NCI-H774 (cell line): ENCODE measurements at regions not wholly inside any gene's neighbourhood (a gene's known extent, or its start where the extent isn't known, plus 50 kb on each side); places are given as distances from the start of the nearest gene placed in this dataset.

Source experiments
- DNase-seq: peaks from one replicate; lab custom pipeline; 2025; lab: John Stamatoyannopoulos, UW

GRCh38 chr6:103047567-103047966 lies 1654.1 kb downstream of the GRIK2 start:
- DNase-seq: no peak

- no peak for DNase-seq
Observed at GRCh38 chr6:103042336-103042735, 1648.8 kb downstream of the GRIK2 start.

- DNase-seq: no peak
Observed at GRCh38 chr6:103036846-103037245, 1643.3 kb downstream of the GRIK2 start.

- DNase-seq: no peak
Observed at GRCh38 chr6:103027271-103027931, 1633.9 kb downstream of the GRIK2 start.

- no peak for DNase-seq
Observed at GRCh38 chr6:103018426-103018825, 1624.9 kb downstream of the GRIK2 start.

- DNase-seq: no peak
Observed at GRCh38 chr6:103017878-103018277, 1624.4 kb downstream of the GRIK2 start.

GRCh38 chr6:103011605-103012004 lies 1618.1 kb downstream of the GRIK2 start:
- no peak for DNase-seq

- no peak for DNase-seq
Observed at GRCh38 chr6:103002282-103002681, 1608.8 kb downstream of the GRIK2 start.

GRCh38 chr6:103001724-103002123 lies 1608.2 kb downstream of the GRIK2 start:
- DNase-seq: no peak

- DNase-seq: no peak
Observed at GRCh38 chr6:103000688-103001087, 1607.2 kb downstream of the GRIK2 start.

- DNase-seq: no peak
Observed at GRCh38 chr6:102995491-102995890, 1602.0 kb downstream of the GRIK2 start.

- no peak for DNase-seq
Observed at GRCh38 chr6:102994866-102995265, 1601.4 kb downstream of the GRIK2 start.

- DNase-seq: no peak
Observed at GRCh38 chr6:102986086-102986485, 1592.6 kb downstream of the GRIK2 start.

GRCh38 chr6:102984357-102984756 lies 1590.8 kb downstream of the GRIK2 start:
- DNase-seq: no peak

- no peak for DNase-seq
Observed at GRCh38 chr6:102981490-102982015, 1588.0 kb downstream of the GRIK2 start.

GRCh38 chr6:102980951-102981350 lies 1587.4 kb downstream of the GRIK2 start:
- no peak for DNase-seq

GRCh38 chr6:102961902-102962301 lies 1568.4 kb downstream of the GRIK2 start:
- no peak for DNase-seq

GRCh38 chr6:102950967-102951366 lies 1557.5 kb downstream of the GRIK2 start:
- DNase-seq: no peak

GRCh38 chr6:102944475-102944874 lies 1551.0 kb downstream of the GRIK2 start:
- no peak for DNase-seq

- no peak for DNase-seq
Observed at GRCh38 chr6:102942206-102942605, 1548.7 kb downstream of the GRIK2 start.

- no peak for DNase-seq
Observed at GRCh38 chr6:102936959-102937358, 1543.5 kb downstream of the GRIK2 start.

- no peak for DNase-seq
Observed at GRCh38 chr6:102928109-102928508, 1534.6 kb downstream of the GRIK2 start.

- no peak for DNase-seq
Observed at GRCh38 chr6:102918161-102918560, 1524.7 kb downstream of the GRIK2 start.

- no peak for DNase-seq
Observed at GRCh38 chr6:102911571-102911970, 1518.1 kb downstream of the GRIK2 start.
